H9 (cell line): ENCODE measurements at regions not wholly inside any gene's neighbourhood (a gene's known extent, or its start where the extent isn't known, plus 50 kb on each side); places are given as distances from the start of the nearest gene placed in this dataset.

ENCODE experiments used
- DNase-seq: peaks from one replicate; pipeline ENCODE4 v3.0.0-alpha.2; 2017
- H2AFZ ChIP-seq: one replicate; pipeline ENCODE4 v1.6.1; 2013; ENCODE audit warnings: mild to moderate bottlenecking, low read length, control low read depth, moderate library complexity
- H2AK5ac ChIP-seq: 2 replicates; pipeline ENCODE4 v1.6.1; 2013; ENCODE audit warnings: low read length, control low read depth, mixed read lengths; ENCODE audit not compliant: insufficient read length
- H2BK120ac ChIP-seq: one replicate; pipeline ENCODE4 v1.6.1; 2013; ENCODE audit warnings: low read depth, mild to moderate bottlenecking, low read length, control low read depth, inconsistent platforms; ENCODE audit not compliant: poor library complexity, severe bottlenecking
- H2BK12ac ChIP-seq: 2 replicates; pipeline ENCODE4 v1.6.1; 2013; ENCODE audit warnings: low read length, control low read depth, mixed read lengths, low read depth; ENCODE audit not compliant: insufficient read length
- H2BK15ac ChIP-seq: 2 replicates; pipeline ENCODE4 v1.6.1; 2013; ENCODE audit warnings: low read depth, low read length, control low read depth
- H2BK20ac ChIP-seq: one replicate; pipeline ENCODE4 v1.6.1; 2013; ENCODE audit warnings: low read depth, mild to moderate bottlenecking, low read length, control low read depth, inconsistent platforms; ENCODE audit not compliant: poor library complexity, severe bottlenecking
- H2BK5ac ChIP-seq: 2 replicates; pipeline ENCODE4 v1.6.1; 2013; ENCODE audit warnings: low read length, control low read depth, mixed read lengths; ENCODE audit not compliant: insufficient read length
- H3K14ac ChIP-seq: 2 replicates; pipeline ENCODE4 v1.6.1; 2013; ENCODE audit warnings: low read length, control low read depth; ENCODE audit not compliant: insufficient read depth
- H3K18ac ChIP-seq: 2 replicates; pipeline ENCODE4 v1.6.1; 2013; ENCODE audit warnings: low read depth, mild to moderate bottlenecking, mixed read lengths, low read length, control low read depth; ENCODE audit not compliant: insufficient read length
- H3K23ac ChIP-seq: 2 replicates; pipeline ENCODE4 v1.6.1; 2013; ENCODE audit warnings: low read length, control low read depth, mixed read lengths, low read depth; ENCODE audit not compliant: insufficient read length
- H3K23me2 ChIP-seq: 2 replicates; pipeline ENCODE4 v1.6.1; 2013; ENCODE audit warnings: low read depth, mild to moderate bottlenecking, mixed read lengths, low read length, control low read depth; ENCODE audit not compliant: insufficient read length, poor library complexity, severe bottlenecking
- H3K27ac ChIP-seq: 2 replicates; pipeline ENCODE4 v1.5.1; 2013; ENCODE audit warnings: low read length, control low read depth, mixed read lengths, low read depth; ENCODE audit not compliant: insufficient read length
- H3K27me3 ChIP-seq: 2 replicates; pipeline ENCODE4 v1.6.1; 2013; ENCODE audit warnings: low read length, control low read depth, inconsistent platforms; ENCODE audit not compliant: insufficient read depth
- H3K4ac ChIP-seq: 2 replicates; pipeline ENCODE4 v1.6.1; 2013; ENCODE audit warnings: low read depth, mild to moderate bottlenecking, control low read depth, inconsistent platforms, low read length, moderate library complexity
- H3K4me1 ChIP-seq: 2 replicates; pipeline ENCODE4 v1.6.1; 2013; ENCODE audit warnings: low read length, control low read depth, inconsistent platforms; ENCODE audit not compliant: insufficient read depth
- H3K4me2 ChIP-seq: 2 replicates; pipeline ENCODE4 v1.6.1; 2013; ENCODE audit warnings: low read length, control low read depth, mixed read lengths; ENCODE audit not compliant: insufficient read length, insufficient read depth
- H3K56ac ChIP-seq: 2 replicates; pipeline ENCODE4 v1.6.1; 2013; ENCODE audit warnings: low read depth, mild to moderate bottlenecking, mixed read lengths, low read length, control low read depth; ENCODE audit not compliant: insufficient read length
- H3K79me1 ChIP-seq: 2 replicates; pipeline ENCODE4 v1.6.1; 2013; ENCODE audit warnings: low read depth, mild to moderate bottlenecking, moderate library complexity, low read length, control low read depth, inconsistent platforms; ENCODE audit not compliant: insufficient read depth, poor library complexity, severe bottlenecking
- H3K79me2 ChIP-seq: 2 replicates; pipeline ENCODE4 v1.6.1; 2013; ENCODE audit warnings: low read length, control low read depth, inconsistent platforms; ENCODE audit not compliant: insufficient read depth
- H3K9ac ChIP-seq: 2 replicates; pipeline ENCODE4 v1.6.1; 2013; ENCODE audit warnings: low read length, control low read depth, mixed read lengths; ENCODE audit not compliant: insufficient read length; ENCODE audit errors: extremely low read depth
- H3K9me3 ChIP-seq: one replicate; pipeline ENCODE4 v1.6.1; 2013; ENCODE audit warnings: low read depth, low read length, inconsistent platforms; ENCODE audit not compliant: control insufficient read depth
- H3T11ph ChIP-seq: one replicate; pipeline ENCODE4 v1.6.1; 2013; ENCODE audit warnings: mild to moderate bottlenecking, low read length, control low read depth, inconsistent platforms
- H4K20me1 ChIP-seq: one replicate; pipeline ENCODE4 v1.6.1; 2013; ENCODE audit not compliant: control insufficient read depth, insufficient read length, insufficient read depth
- H4K5ac ChIP-seq: 2 replicates; pipeline ENCODE4 v1.6.1; 2013; ENCODE audit warnings: low read depth, mild to moderate bottlenecking, mixed read lengths, low read length, control low read depth; ENCODE audit not compliant: insufficient read length
- H4K8ac ChIP-seq: replicated peaks from 2 replicates; pipeline ENCODE4 v1.6.1; 2013; ENCODE audit warnings: low read length, control low read depth, mixed read lengths, low read depth; ENCODE audit not compliant: insufficient read length
- H4K91ac ChIP-seq: 2 replicates; pipeline ENCODE4 v1.6.1; 2013; ENCODE audit warnings: low read depth, mild to moderate bottlenecking, moderate library complexity, mixed read lengths, low read length, control low read depth; ENCODE audit not compliant: insufficient read length
- H3K27ac Mint-ChIP-seq, 3 experiments: 2 replicates in 2 of 3; 3 replicates in 1 of 3; pipeline ENCODE4 v1.8.0; 2020 to 2021; ENCODE audit warnings: mixed read lengths in 3 of 3, mild to moderate bottlenecking in 1 of 3, moderate library complexity in 1 of 3
- H3K27me3 Mint-ChIP-seq: 2 replicates; pipeline ENCODE4 v1.8.0; 2021; ENCODE audit warnings: low read depth, mild to moderate bottlenecking, moderate library complexity, mixed read lengths
- H3K36me3 Mint-ChIP-seq, 3 experiments: 2 replicates in 2 of 3; 3 replicates in 1 of 3; pipeline ENCODE4 v1.8.0; 2020 to 2021; ENCODE audit warnings: low read depth in 3 of 3, mixed read lengths in 3 of 3; ENCODE audit not compliant: insufficient read depth in 1 of 3
- H3K4me1 Mint-ChIP-seq, 2 experiments: 2 replicates each; pipeline ENCODE4 v1.8.0; 2020; ENCODE audit warnings: mixed read lengths in 2 of 2
- H3K4me3 Mint-ChIP-seq, 2 experiments: 2 replicates in 1 of 2; 3 replicates in 1 of 2; pipeline ENCODE4 v1.8.0; 2020 to 2021; ENCODE audit warnings: mild to moderate bottlenecking in 2 of 2, mixed read lengths in 2 of 2, moderate library complexity in 1 of 2
- H3K9me3 Mint-ChIP-seq, 2 experiments: 2 replicates in 1 of 2; 3 replicates in 1 of 2; pipeline ENCODE4 v1.8.0; 2020; ENCODE audit warnings: mild to moderate bottlenecking in 2 of 2, mixed read lengths in 2 of 2, moderate library complexity in 1 of 2
- WGBS: extraction: QIAGEN DNeasy Blood & Tissue Kit; methylation state at CpG from one replicate; pipeline ENCODE4 v1.1.7; 2013; ENCODE audit warnings: missing lambda C conversion rate, low lambda C conversion rate, mixed read lengths; ENCODE audit not compliant: insufficient read length; ENCODE audit errors: extremely low coverage; 5-methylcytosine and 5-hydroxymethylcytosine counted together
- TF ChIP-seq, protein P1 (sequence below): fragments of 200-600 bp; sonication (generic); conservative IDR thresholded peaks from 3 replicates; pipeline ENCODE4 v1.8.0; 2021; ENCODE audit warnings: antibody characterized with exemption, mild to moderate bottlenecking

DNA sequence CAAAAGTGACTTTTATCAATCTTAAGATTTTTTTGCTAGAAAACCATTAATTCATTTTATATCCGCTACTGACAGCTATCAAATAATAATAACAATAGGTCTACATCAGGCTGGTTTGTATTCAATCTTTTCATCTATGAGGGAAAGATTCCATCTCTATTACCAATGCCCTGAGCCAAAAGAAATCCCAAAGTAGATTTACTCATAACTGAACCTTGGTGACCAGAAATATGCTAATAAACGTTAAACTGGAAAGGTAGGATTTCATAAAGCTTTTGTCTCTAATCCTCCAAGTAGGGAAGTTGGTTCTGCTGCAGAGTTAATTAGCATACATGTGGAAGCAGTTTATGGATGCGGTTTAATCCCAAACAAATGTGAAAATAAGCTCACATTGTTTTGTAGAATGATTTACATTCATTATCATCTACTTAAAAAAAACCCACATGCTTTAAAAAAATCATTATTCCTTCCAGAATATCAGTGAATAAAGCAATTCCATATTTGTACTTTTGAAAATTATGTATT lies 715.5 kb downstream of the CETN3 start:
- no peak overlapping the region; a peak in 1 of 7 replicates for H3K27ac Mint-ChIP-seq
- H3K79me2 ChIP-seq = no peaks in the 10 kb centered on the region
- H3K14ac ChIP-seq = no peak overlapping the region
- H2AFZ ChIP-seq = no peak overlapping the region
- H3T11ph ChIP-seq = no peak overlapping the region
- H3K4me1 ChIP-seq = no peaks in the 10 kb centered on the region; the same call in 1 of the 2 replicates
- no peak overlapping the region for H4K91ac ChIP-seq
- H3K4me3 Mint-ChIP-seq = no peak overlapping the region
- H3K56ac ChIP-seq = no peak overlapping the region
- TF ChIP-seq, protein P1, sequence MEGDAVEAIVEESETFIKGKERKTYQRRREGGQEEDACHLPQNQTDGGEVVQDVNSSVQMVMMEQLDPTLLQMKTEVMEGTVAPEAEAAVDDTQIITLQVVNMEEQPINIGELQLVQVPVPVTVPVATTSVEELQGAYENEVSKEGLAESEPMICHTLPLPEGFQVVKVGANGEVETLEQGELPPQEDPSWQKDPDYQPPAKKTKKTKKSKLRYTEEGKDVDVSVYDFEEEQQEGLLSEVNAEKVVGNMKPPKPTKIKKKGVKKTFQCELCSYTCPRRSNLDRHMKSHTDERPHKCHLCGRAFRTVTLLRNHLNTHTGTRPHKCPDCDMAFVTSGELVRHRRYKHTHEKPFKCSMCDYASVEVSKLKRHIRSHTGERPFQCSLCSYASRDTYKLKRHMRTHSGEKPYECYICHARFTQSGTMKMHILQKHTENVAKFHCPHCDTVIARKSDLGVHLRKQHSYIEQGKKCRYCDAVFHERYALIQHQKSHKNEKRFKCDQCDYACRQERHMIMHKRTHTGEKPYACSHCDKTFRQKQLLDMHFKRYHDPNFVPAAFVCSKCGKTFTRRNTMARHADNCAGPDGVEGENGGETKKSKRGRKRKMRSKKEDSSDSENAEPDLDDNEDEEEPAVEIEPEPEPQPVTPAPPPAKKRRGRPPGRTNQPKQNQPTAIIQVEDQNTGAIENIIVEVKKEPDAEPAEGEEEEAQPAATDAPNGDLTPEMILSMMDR = no peak
- no peaks in the 10 kb centered on the region for H4K20me1 ChIP-seq
- H3K23me2 ChIP-seq = no peaks in the 10 kb centered on the region
- H3K18ac ChIP-seq = no peak overlapping the region
- peaks cover 16 to 28% of the 10 kb centered on the region in 2 experiments for H3K4me1 Mint-ChIP-seq
- H3K79me1 ChIP-seq = no peaks in the 10 kb centered on the region
- no peaks in the 10 kb centered on the region for H3K9me3 ChIP-seq
- no peak overlapping the region for H2BK120ac ChIP-seq
- H4K8ac ChIP-seq = no peak overlapping the region
- no peak for DNase-seq
- H2BK5ac ChIP-seq = no peak overlapping the region
- H3K27ac ChIP-seq = no peak overlapping the region
- no peak overlapping the region for H2BK12ac ChIP-seq
- no peak overlapping the region for H3K23ac ChIP-seq
- no peak overlapping the region for H4K5ac ChIP-seq
- no peak overlapping the region for H2AK5ac ChIP-seq
- no peaks in the 10 kb centered on the region; the same call in 1 of the 2 replicates for H3K27me3 Mint-ChIP-seq
- H2BK15ac ChIP-seq = no peak overlapping the region
- H3K27me3 ChIP-seq = no peaks in the 10 kb centered on the region
- H2BK20ac ChIP-seq = no peak overlapping the region
- H3K9ac ChIP-seq = no peak overlapping the region
- no peak overlapping the region for H3K4me2 ChIP-seq
- no peaks in the 10 kb centered on the region for H3K9me3 Mint-ChIP-seq
- H3K4ac ChIP-seq = no peak overlapping the region
- WGBS = no CpG with 5 or more reads among the region's 3 CpGs
- no peaks in the 10 kb centered on the region for H3K36me3 Mint-ChIP-seq
